CD4-positive, alpha-beta T cell treated with Interleukin-4 for 1 hour (primary cell): ENCODE measurements at regions not wholly inside any gene's neighbourhood (a gene's known extent, or its start where the extent isn't known, plus 50 kb on each side); places are given as distances from the start of the nearest gene placed in this dataset.
"Not testable (repeated sequence)": the region's sequence is repeated elsewhere in the genome, so short reads cannot be mapped to it uniquely, and the experiment has no call there.

Source experiments
- DNase-seq, 2 donors: peaks; one replicate each; pipeline ENCODE4 v3.0.0-alpha.2; 2020 to 2022

DNA sequence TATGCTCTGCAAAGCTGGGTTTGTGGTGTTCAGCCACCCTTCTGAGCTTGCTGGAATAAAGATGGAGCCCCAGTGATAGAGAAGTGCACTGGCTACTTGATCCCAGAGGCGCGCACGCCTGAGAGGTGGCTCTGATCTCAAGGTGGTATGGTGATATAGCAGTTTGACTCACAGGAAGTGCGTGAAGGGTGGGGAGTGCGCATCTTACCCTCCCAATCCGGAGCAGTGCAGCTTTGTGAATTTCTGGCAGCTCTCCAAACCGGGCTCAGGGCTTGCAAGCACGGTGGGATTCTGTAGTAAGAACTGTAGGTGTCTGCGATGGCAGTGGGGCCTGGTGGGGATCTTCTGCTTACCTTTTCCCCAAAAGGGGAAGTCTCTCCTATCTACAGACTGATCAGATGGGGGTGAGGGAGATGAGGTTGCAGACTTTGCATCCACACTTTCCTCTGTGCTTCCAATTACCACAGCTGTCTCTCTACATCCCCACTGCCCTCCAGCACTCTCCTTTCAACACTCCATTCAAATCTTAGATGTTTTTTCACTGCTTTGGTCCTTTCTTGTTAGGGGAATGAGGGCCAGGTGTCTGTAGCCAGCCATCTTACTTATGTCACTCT is 197.4 kb upstream of the SLC38A2 start:
- DNase-seq: no peak

DNA sequence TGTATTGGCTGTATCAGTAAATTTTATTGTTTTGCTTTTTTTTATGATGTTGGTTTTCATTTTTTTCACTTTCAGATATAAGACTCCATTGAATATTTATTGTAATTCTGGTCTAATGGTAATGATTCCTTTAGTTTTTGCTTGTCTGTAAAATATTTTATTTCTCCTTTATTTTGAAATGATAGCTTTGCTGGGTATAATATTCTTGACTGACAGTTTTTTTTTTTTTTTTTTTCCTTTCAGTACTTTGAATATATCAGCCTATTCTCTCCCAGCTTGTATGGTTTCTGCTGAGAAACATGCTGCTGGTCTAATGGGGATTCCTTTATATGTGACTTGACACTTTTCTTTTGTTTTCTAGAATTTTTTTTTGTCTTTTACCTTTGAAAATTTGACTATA is 195.1 kb upstream of the SLC38A2 start:
- no peak for DNase-seq

DNA sequence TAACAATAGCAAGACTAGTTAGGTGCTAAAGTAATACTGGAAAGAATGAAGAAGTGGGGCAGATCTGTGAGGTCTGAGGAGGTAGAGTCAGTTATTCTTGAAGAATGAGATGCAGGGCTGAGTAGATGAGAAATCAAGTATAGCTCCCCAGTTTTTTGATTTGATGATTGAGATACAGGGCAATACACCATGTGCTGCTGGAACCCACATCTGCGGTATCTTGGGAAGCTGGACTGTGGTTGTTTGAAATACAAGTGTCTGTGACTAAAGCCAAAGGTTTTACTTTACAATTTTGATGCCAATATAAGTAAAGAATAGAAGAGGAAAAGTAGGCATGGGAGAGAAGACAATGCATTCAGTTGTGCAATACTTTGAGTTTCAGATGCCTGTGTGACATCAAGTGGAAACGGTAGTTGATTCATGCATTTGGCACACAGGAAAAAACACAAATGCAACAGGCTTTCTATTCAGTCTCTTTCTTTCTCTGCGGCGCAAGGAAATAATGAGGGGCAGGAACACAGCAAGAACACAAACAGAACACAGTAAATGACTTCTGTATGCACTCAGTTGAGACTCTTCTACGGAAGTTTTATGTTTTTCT is 190.2 kb upstream of the SLC38A2 start:
- no peak for DNase-seq

DNA sequence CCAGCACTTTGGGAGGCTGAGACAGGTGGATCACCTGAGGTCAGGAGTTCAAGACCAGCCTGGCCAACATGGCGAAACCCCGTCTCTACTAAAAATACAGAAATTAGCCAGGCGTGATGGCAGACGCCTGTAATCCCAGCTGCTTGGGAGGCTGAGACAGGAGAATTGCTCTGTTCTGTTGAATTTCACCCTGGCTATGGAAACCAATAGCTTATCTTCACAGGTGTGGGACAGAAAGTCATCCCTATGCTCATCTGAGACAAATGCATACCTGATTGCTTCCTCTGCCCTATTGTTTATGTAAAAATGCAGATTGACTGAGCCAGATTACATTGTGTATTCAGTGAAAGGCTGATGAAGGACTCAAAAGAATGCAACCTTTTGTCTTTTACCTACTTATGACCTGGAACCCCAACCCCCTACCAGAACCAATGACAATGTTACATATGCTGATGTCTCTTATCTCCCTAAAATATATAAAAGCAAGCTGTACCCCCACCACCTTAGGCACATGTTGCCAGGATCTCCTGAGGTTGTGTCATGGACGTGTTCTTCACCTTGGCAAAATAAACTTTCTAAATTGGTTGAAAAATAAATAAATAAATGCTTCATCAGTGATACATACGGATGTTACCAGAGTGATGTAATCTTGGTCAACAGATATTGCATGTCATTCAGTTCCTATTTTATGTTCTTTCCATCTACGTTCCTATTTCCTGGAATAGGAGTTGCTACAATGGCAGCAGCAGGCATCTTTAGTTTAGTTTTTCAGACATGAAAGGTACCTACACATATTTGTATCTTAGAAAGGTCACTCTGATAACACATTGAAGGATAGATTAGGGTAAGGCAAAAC is 189.4 kb upstream of the SLC38A2 start:
- not testable (repeated sequence) for DNase-seq

DNA sequence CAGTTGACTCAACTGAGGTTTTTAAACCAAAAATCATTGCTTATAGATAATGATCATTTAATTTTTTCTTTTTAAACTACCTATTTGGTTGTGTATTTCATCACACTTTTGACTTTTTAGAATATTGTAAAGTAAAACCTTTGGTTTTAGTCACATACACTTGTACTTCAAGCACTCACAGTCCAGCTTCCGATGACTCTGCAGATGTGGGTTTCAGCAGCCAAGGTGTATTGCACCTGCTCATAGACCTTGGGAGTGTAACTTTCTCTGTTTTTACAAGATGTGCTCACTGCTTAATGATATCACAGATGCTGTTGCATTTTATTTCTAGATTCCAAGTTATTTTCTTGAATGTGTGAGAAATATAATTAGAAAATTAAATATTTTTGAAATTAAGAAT is 188.3 kb upstream of the SLC38A2 start:
- DNase-seq: no peak

DNA sequence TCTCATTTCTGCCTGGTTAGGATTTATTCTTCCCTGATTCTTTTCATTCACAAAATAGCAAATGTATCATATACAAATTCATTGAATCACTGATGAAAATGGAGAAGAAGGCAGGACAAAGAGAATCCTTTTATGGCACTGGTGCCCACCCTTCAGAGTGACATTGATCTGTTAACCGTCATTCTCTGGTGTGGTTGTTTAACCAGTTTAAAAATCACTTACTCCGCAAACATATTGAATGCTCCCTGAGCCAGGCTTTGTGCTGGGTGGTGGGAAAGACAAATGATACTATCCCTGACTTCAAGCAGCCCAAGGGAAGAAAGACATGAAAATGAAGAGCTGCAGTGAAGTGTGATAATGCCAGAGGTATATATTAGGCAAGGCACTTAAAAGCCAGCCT is 187.5 kb upstream of the SLC38A2 start:
- no peak for DNase-seq

DNA sequence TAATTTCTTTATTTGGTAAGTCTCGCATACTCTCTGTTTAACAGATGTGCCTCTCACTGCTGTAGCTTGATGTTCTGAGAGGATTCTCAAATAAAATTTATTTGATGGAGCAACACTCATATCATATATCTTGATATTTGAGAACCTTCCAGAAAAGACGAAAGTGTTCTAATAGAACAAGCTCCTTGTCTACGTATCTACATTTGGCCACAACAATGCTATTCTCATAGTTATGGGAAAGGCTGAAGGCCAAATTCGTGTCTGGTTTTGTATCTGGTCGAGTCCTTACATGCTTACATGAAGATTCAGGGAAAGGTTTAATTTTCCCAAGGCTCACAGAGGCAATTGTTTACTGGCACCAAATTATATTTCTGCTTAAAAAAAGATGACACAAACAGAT is 186.7 kb upstream of the SLC38A2 start:
- DNase-seq: no peak

DNA sequence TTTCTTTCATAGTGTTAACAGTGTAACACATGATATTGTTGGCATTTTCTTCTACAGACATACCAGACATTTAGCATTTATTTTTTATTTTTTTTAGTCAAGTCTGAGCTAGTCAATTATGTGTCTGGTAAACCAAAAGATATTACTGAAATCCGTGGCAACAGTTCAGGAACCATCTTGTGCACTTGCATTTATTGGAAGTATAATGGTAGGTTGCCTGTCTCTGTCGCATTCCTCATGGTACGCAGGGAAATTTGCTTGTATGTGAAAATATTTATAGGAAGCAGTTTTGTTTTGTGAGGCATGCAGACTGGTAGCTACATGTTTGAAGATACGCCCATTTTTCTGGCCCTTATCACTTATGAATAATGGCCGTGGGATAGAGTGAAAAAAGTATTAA is 186.1 kb upstream of the SLC38A2 start:
- DNase-seq: no peak

DNA sequence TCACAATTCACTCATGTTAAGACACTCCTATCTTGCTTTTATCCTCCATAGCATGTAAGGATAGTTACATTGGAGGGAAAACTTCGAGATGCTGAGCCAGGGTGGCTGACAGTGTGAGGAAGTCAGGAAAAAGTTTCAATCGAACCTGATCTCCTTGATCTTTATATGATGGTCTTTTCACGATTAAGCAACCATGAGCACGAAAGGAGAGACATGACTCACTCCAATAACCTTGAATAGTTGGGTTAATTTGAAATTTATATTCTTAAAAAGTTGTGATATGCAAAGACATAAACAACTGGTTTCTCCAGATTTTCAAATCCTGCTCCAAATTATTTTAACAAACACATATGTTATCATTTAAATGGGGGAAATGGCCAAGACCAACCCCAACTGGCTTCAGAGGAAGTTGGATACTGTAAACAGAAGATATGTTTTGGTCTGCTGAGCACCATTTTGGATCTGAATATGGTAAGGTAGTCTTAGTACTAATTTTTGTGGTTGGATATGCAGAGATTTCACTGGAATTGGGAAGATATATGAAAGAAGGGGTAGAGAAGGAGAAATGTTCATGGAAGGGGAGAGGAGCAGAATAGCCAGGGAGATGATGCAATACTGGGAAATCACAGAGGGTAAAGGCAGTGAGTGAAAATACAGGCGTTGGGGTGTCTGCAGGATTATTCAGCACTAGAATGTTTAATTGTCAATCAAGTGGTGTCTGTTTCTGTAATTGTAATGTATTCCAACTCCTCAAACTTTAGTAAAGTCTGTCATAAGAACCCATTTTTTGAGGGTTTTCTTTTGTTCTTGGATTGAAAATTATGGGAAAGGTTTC is 185.2 kb upstream of the SLC38A2 start:
- no peak for DNase-seq

DNA sequence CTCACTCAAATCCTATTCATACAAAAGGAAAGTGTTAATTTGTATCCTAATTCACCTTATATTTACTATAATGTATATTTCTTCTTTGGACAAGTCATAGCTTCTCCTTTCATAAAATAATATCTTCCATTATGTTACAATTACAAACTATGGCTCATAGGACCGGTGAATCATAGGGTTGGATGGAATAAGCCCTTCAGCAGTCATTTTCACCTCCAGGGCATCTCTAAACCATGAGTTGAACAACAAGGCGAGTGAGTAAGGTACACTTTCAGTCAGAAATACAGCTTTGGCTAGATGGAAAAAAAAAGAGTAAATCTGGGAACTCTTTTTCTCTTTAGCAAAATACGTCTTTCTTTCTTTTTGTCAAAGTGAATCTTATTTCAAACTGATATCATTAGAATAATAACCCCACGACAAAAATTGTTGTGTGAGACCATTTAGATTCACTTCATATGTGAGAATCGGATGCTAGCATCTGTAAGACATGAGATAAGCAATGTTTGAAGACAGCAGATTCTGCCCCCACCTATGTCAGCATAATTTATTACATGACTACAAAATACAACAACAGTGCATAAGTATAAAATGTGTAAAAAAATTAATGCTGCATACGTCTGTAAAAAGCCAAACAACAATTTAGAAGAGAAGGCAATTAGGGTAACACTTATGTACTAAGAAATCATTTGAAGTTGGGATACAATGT is 184.4 kb upstream of the SLC38A2 start:
- no peak for DNase-seq

DNA sequence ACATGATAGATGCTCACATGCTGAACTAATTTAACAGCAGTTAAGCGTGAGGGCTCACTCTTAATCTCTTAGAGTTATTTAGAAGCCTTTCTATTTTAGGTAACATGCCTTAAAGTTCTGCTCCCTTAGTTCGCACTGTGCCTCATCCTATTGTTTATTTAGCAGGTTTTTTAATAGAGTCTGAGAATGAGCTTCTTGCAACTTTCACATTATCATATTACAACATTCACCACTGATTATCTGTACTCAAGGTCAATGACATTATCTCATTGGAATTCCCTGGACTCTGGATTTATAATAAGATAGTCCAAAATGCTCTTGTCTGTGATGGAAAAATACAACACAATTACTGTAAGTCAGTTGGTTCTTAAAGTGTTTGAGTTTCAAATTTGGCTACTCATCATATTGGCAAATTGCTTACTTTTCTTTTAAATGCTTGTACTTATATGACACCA is 183.6 kb upstream of the SLC38A2 start:
- DNase-seq: no peak

DNA sequence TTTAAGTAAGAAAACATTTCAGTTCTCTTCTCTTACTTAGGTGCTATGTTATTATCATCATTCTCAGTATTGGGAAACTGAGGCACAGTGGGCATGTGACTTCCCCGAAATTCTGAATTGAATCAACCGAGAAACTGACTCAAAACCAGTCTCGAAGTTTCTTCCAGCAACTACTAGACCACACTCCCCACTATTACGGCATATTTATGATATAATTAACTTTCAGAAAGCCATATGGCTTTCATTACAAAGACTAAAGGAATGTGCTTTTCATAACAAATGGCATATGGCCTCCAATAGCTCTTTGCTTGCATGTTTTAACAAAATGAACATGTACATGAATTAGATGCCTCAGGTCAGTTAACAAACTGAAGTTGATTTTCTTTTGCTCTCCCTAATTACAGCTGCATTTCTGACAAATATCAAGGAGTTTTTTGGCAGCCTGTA is 182.9 kb upstream of the SLC38A2 start:
- DNase-seq: no peak

DNA sequence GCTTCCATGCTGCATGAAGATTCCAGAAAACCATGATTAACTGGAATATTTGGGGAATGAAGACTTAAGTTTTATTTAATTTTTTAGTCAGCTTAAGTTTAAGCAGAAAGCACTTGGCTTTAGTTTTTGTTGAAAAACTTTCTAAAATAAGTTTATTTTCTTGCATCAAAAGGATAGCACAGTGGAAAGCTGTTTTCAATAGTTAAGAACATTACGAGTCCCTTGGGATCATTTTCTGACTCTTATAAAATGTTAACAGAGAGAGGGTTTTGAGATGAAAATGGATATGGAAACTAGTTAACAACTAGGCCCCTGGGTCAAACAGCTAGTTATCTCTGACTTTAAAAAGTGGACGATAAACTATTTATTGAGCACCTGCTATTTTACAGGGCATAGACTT is 181.9 kb upstream of the SLC38A2 start:
- DNase-seq: no peak

DNA sequence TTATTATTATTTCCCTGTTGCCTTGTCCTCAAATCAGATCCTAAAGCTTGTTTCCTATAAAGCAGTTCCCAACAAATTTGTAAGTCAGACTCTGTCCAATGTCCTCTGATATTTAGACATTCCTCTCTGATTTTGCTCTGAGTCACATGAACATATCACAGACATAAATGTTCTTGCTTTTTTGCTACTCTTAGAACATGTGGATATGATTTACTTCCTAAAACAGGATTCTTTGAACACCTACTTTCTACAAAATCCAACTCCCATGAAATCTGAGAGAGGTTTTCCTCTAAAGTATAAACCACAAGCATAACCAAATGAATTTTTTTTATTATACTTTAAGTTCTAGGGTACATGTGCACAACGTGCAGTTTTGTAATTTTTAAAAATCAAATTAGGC is 181.3 kb upstream of the SLC38A2 start:
- DNase-seq: no peak

DNA sequence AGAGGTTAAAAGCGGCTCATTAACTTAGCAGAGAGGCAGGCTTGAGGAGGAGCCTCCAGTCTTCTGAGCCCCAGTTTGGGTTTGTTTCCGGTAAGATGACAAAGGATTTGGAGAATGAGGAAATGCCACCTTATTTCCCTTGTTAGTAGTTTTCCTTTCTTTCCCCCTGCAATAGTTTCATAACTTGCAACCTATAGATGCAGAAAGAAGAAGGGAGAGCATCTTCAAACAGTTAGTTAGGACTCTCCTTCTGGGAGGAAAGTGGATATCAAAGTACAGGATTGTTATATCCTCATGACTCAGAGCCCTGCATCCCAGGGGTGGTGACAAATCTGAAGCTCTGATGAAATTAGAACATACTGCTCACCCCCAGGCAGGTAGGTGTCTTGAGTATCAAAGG is 180.7 kb upstream of the SLC38A2 start:
- no peak for DNase-seq

DNA sequence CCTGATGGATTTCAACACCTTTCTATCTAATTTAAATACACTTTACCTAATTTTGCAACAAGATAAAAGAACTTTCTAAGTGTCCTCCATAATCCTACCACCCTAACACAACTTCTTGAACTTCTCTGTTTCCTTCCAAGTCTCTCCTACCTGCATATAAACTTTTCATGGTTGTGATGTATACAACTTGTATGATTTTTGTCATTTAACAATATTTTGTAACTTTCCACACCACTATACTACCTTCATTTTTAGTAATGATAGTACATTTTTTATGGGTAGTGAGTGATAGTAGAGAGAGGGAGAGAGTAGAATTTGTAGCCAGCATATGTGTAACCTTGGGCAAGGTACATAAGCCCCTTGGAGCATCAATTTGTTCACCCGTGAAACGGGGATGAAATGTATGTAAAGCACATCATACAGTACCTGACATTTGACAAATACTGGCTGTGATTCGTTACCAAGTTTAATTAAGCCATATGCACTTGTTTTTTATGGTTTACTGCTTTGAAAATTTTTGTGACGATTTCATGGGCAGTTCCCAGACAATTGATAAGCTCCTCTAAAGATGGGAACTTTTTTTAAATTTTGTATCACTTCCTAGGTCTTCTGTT is 177.8 kb upstream of the SLC38A2 start:
- no peak for DNase-seq

DNA sequence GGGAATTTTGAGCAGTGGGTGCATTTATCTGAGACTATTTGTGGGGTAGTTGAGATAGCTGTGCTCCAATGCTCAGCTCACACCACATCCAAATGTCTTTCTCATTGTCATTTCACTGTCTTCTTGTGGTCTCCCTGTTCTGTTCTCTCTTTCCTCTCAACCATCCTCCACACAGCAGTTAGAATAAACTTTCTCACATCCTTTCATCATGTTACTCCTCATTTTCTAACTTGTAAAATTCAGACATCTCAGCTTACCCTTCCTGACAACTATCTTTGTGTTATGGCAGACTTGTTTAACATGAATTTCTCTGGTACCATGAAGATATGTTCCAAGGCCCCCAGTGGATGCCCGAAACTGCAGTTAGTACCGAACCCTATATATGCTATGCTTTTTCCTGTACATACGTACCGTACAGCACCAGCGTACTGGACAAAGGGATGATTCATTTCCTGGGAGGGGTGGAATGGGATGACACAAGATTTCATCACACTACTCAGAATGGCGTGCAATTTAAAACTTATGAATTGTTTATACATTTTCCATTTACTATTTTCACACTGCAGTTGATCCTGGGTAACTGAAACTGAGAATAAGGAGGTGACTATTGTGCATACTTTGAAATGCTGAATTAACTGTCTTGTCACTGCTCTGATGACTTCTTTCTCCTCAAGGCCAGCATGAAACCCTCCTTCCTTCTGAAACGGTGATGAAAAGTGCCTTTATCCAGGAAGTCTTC is 177.1 kb upstream of the SLC38A2 start:
- peak in 1 of 2 donors; percentile 20 for DNase-seq

DNA sequence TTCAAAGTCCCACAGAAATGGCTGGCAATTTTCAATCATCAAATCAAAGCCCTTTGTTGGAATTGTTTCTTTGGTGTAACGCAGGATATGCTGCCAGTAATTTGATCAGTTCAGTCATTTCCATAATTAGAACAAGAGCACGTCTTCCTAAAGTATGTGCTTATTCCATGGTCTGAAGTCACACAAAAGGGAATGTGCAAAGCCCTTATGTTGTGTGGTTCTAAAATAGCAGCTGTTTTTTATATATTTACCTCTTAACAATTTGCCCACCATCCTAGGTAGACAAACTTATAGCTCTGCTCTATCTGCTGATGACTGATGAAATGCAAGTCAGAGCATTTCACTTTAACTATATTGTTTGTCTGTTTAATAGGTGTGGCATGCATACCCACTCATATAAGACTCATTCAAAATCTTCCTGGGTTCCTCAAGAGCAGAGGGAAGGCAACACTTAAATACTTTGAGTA is 176.1 kb upstream of the SLC38A2 start:
- DNase-seq: no peak

DNA sequence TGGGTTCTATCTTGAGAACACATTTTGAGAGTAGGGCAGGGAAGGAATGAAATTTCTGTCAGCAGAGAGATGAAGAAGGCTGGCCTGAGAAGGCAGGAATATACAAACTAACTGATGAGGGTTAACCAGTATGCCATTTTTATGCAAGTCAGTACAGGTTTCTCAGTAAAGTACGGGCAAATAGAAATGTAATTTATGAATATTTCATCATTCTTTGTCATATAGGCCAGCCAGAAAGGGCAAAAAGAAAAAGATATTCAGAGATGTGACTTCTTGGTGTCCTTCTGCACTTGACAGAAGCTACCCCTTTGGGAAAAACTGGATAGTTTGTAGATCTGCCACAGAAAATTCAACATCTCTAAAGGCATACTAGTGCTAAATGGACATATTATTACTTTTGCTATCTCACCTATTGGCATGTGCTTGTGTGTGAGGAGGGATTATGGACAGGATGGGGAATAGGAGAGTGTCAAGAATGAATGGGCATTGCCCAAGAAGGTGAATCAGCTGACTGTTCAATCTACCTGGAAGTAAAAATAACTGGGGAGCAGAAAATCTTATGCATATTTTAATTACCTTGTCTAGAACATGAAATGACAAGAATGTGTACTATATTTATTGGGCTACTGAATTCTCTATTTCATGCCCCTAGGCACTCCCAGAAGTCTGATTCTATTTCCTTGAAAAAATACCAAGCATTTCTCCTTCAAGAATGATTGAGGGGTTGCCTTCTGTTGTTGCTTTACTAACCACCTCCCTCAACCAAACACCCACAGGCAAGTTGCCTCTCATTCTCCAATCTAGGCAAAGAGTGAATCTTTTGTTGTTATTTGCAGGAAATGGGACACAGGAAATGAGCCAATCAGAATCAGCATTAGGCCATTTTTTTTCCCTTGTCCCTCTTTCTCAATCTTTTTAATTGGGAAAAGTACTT is 175.1 kb upstream of the SLC38A2 start:
- no peak for DNase-seq
